Aorta (tissue), 5 donors: ENCODE measurements at regions not wholly inside any gene's neighbourhood (a gene's known extent, or its start where the extent isn't known, plus 50 kb on each side); places are given as distances from the start of the nearest gene placed in this dataset.
"Not testable (repeated sequence)": the region's sequence is repeated elsewhere in the genome, so short reads cannot be mapped to it uniquely, and the experiment has no call there.

Experiments
- ATAC-seq: fragments of 200-7000 bp; cut with Tn5 transposase; one replicate; pipeline ENCODE4 v1.9.1; 2022; ENCODE audit warnings: moderate library complexity; ENCODE audit not compliant: low FRiP score
- DNase-seq, 2 donors: peaks; one replicate each; pipeline ENCODE4 v3.0.0-alpha.2; 2020
- H3K27ac ChIP-seq, 2 donors: one replicate each; pipeline ENCODE4 v1.5.1; 2013; ENCODE audit warnings: low read length in 2 of 2, mild to moderate bottlenecking in 2 of 2, moderate library complexity in 2 of 2, control low read depth in 1 of 2, inconsistent platforms in 1 of 2, low read depth in 1 of 2
- H3K27me3 ChIP-seq, 2 donors: one replicate each; pipeline ENCODE4 v1.6.1; 2013; ENCODE audit warnings: control low read depth in 1 of 2, low read length in 1 of 2, mild to moderate bottlenecking in 1 of 2, moderate library complexity in 1 of 2; ENCODE audit not compliant: insufficient read depth in 2 of 2, control insufficient read depth in 1 of 2
- H3K36me3 ChIP-seq, 2 donors: one replicate each; pipeline ENCODE4 v1.6.1; 2013; ENCODE audit warnings: control low read depth in 1 of 2, low read length in 1 of 2, mild to moderate bottlenecking in 1 of 2; ENCODE audit not compliant: insufficient read depth in 2 of 2, control insufficient read depth in 1 of 2
- H3K4me1 ChIP-seq, 2 donors: one replicate each; pipeline ENCODE4 v1.6.1; 2013; ENCODE audit warnings: low read length in 2 of 2, control low read depth in 1 of 2, mild to moderate bottlenecking in 1 of 2, moderate library complexity in 1 of 2; ENCODE audit not compliant: insufficient read depth in 2 of 2, control insufficient read depth in 1 of 2
- H3K4me3 ChIP-seq, 2 donors: one replicate each; pipeline ENCODE4 v1.5.1; 2013; ENCODE audit warnings: low read length in 2 of 2, control low read depth in 1 of 2, mild to moderate bottlenecking in 1 of 2
- H3K9me3 ChIP-seq: one replicate; pipeline ENCODE4 v1.6.1; 2013; ENCODE audit warnings: mild to moderate bottlenecking, low read length; ENCODE audit not compliant: control insufficient read depth
- WGBS, 2 donors: extraction: QIAGEN DNeasy Blood & Tissue Kit; methylation state at CpG; one replicate each; pipeline ENCODE4 v1.1.7; 2013; 5-methylcytosine and 5-hydroxymethylcytosine counted together
- intact Hi-C, 2 donors: fragments of 100-400 bp; cut with DNase I; formaldehyde crosslinking; loops; one replicate each; pipeline versions ENCODE4 v1.14.2 to v1.15.0; 2022
- donor health status: healthy with polysubstance abuse.
- donor health status: Bipolar disorder and iron deficiency.
- donor health status: DM: no; HTN: no; CAD: no.
- donor health status: DM: no; HTN: no; CAD: no.
- donor health status: DM: yes; HTN: yes; CAD: no.

DNA sequence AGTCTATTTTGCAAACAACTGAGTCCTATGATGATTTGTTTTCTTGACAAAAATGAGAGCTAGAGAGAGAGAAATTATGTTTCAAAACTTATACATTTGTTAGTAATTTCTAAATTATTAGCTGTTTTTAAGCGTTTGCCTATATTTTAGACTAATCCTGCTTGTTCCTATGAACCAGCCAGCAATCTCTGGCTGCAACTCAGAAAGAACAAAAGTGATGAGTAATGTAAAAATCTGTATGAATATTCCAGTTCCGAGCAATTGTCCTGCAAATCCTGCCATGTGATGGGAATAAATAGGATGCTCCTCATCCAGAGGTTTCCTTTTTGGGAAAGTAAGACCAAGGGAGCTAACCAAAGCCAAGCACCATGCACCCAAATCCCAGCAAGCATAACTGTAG lies 228.3 kb upstream of the GBE1 start:
- intact Hi-C loops: no loop called here
- WGBS, 2 donors: 94 to 99% methylated on average over 2 of the region's 2 CpGs

DNA sequence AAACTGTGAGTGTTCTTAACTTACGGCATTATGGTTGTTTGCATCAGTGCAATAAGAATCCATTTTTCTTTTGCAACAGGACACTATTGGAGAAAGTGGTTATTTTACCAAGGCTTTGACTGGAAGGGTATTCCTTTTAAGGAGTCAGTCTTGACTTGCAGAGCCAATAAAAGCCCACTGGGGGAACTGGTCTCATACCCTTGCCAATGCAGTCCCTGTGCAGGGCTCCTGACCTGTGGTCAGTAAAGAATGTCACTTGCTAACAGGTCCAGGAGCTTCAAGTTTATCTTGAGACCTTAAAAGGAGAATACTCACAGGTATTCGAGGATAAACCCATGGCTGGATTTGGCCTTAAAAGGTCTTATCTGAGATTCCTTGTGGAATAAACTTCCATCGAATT lies 227.8 kb upstream of the GBE1 start:
- H3K36me3 ChIP-seq: no peaks in the 10 kb centered on the region
- no peak for ATAC-seq
- no peak overlapping the region for H3K4me3 ChIP-seq
- intact Hi-C loops: no loop called here
- DNase-seq: no peak
- no peak overlapping the region for H3K27ac ChIP-seq
- 89% methylated on average over 3 of the region's 3 CpGs for WGBS, 2 donors
- no peaks in the 10 kb centered on the region for H3K9me3 ChIP-seq
- H3K4me1 ChIP-seq: no peaks in the 10 kb centered on the region
- no peaks in the 10 kb centered on the region for H3K27me3 ChIP-seq

More for the DNA sequence above, 228.3 kb upstream of the GBE1 start:
- H3K36me3 ChIP-seq: no peaks in the 10 kb centered on the region
- DNase-seq (no peak), ATAC-seq (no peak)
- no peaks in the 10 kb centered on the region for H3K9me3 ChIP-seq
- no peaks in the 10 kb centered on the region for H3K27me3 ChIP-seq
- H3K4me3 ChIP-seq: no peak overlapping the region
- H3K4me1 ChIP-seq: no peaks in the 10 kb centered on the region
- H3K27ac ChIP-seq: no peak overlapping the region

DNA sequence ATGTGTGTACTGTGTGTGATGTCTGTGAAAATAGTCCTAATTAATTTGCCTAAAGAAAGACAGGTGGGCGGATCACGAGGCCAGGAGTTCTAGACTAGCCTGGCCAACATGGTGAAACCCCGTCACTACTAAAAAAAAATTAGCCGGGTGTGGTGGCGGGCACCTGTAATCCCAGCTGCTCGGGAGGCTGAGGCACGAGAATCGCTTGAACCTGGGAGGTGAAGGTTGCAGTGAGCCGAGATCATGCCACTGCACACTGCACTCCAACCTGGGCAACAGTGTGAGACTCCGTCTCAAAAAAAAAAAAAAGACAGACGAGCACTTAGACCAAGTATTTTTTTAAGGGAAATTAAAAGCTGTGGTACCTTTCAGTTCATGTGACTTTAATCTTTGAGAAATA lies 226.0 kb upstream of the GBE1 start:
- H3K27me3 ChIP-seq, H3K4me1 ChIP-seq, H3K27ac ChIP-seq, H3K36me3 ChIP-seq, H3K9me3 ChIP-seq, ATAC-seq, intact Hi-C loops, DNase-seq, H3K4me3 ChIP-seq: not testable (repeated sequence)
- 90 to 93% methylated on average over 11 of the region's 11 CpGs for WGBS, 2 donors

DNA sequence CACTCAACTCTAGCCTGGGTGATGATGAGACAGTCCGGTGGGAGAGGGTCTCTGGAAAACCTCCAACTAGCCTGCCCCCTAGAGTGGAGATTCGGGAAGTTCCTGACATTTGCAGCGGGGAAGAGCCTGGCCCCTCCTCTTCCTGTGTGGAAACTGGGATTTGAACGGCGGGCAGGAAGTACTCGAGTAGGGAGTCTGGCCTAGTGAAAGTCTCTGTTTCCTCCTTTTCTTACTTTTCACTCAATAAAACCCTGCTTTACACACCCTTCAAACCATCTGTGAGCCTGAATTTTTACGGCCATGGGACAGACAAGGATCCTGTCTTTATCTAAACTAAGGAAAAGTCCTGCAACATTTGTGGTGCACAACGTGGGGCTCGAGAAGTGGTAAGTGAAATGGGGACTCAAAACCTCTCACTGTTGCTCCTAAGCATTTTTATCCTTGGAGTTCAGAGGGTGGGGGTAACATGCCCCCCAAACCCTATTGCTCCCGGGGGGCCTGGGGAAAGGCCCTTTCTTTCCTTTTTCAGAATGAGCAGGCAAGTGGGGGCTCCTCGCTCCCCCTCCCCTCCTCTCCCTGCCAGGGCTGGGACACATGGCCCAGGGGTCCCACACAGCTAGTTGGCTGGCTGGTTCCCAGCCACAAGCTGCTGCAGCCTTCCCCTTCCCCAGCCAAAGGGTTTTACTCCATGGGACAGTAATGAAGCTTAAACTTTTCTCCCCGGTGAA lies 224.7 kb upstream of the GBE1 start:
- H3K36me3 ChIP-seq: no peaks in the 10 kb centered on the region
- ATAC-seq (no peak), DNase-seq (no peak)
- no peaks in the 10 kb centered on the region for H3K4me1 ChIP-seq
- H3K27ac ChIP-seq: no peak overlapping the region
- no peak overlapping the region for H3K4me3 ChIP-seq
- intact Hi-C loops: no loop called here
- H3K9me3 ChIP-seq: no peaks in the 10 kb centered on the region
- 93 to 94% methylated on average over 11 to 12 of the region's 12 CpGs for WGBS, 2 donors
- no peaks in the 10 kb centered on the region for H3K27me3 ChIP-seq

DNA sequence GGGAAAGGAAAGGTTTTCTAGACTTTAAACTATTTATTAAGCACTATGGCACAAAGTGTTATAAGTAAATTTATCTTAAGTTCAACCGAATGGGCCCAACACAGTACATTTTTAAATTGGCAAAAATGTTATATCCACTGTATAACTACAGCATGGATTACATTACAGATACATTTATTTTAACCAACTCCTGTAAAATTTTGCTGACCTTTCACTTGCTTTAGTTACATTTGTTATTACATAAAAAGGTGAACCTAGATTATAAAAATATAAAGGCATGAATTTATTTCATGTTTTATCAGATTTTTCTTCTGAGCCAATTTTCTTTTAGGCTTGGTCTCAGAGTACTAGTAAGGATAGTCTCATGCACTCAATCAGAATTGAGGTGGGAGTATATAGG lies 221.9 kb upstream of the GBE1 start:
- WGBS, 2 donors: 20 to 51% methylated on average over 1 of the region's 1 CpG
- Histone ChIP-seq H3K27me3 (no peaks in the 10 kb centered on the region), H3K27ac (no peak overlapping the region), H3K4me3 (no peak overlapping the region), H3K36me3 (no peaks in the 10 kb centered on the region), H3K4me1 (no peaks in the 10 kb centered on the region), H3K9me3 (no peaks in the 10 kb centered on the region)
- no peak for DNase-seq
- ATAC-seq: no peak
- intact Hi-C loops: no loop called here

DNA sequence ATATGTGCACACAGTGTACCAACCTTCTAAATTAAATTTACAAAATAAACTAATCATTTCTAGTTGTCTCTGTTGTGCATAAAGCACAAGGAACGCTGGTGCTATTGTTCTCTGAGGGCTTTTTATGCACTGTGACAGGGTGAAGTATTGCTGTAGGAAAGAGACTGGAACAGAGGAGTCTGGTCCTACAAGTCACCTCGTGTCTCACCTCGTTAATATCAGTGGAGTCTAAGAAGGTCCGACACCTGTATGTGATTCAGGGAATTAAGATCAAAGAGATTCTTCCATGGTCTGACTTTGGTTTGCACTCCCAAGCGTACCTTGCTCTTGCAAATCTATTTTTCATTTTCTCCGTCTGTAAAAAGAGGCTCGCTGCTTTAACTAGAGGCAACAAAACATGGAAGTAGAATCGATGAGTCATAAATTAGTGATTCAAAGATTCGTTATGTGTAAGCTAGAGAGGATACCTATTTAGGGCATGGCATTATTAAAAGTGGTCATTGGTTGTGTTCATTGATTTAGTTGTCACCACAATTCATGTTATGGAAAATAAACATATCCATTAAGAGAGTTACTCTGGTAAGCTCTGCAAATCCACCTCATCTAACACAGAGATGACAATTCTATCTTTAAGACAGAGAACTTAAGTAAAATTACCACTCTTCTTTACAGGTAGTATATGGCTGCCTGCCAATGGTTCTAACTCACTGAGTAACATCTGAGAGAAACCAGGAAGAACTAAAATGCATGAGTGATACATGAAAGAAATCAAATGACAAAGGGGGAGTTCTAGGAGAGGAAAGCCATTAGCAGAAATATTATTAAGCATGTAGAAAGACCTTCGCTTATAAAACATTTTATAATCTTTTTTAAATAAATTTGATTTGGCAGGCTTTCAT lies 219.4 kb upstream of the GBE1 start:
- intact Hi-C loops: no loop called here
- H3K36me3 ChIP-seq: no peaks in the 10 kb centered on the region
- WGBS, 2 donors: 79 to 80% methylated on average over 10 of the region's 10 CpGs
- no peaks in the 10 kb centered on the region for H3K4me1 ChIP-seq
- DNase-seq: no peak
- H3K27me3 ChIP-seq: no peaks in the 10 kb centered on the region
- no peak overlapping the region for H3K4me3 ChIP-seq
- no peaks in the 10 kb centered on the region for H3K9me3 ChIP-seq
- no peak overlapping the region for H3K27ac ChIP-seq
- ATAC-seq: no peak

DNA sequence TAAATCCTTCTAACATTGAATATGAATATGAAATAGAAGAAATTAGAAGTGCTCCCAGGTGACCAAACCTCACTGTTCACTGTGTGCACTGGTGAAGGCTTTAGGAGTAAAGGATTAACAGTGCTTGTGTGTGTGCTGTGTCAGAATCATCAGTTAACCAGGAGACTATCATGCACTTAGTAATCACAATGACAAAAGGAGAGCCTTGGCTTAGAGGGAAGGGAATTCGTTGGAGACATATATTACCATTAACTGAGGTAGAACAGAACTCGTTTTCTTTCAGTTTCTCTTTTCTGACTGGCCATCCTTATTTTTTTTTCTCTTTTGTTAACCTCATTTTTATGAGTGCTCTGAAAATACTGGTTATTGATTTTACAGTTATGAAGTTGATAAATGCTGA lies 213.3 kb upstream of the GBE1 start:
- H3K36me3 ChIP-seq: no peaks in the 10 kb centered on the region
- no peaks in the 10 kb centered on the region for H3K27me3 ChIP-seq
- no peaks in the 10 kb centered on the region for H3K9me3 ChIP-seq
- WGBS, 2 donors: 47 to 72% methylated on average over 2 of the region's 2 CpGs
- ATAC-seq (no peak), DNase-seq (no peak)
- intact Hi-C loops: no loop called here
- H3K4me3 ChIP-seq: no peak overlapping the region
- H3K4me1 ChIP-seq: no peaks in the 10 kb centered on the region
- no peak overlapping the region for H3K27ac ChIP-seq

DNA sequence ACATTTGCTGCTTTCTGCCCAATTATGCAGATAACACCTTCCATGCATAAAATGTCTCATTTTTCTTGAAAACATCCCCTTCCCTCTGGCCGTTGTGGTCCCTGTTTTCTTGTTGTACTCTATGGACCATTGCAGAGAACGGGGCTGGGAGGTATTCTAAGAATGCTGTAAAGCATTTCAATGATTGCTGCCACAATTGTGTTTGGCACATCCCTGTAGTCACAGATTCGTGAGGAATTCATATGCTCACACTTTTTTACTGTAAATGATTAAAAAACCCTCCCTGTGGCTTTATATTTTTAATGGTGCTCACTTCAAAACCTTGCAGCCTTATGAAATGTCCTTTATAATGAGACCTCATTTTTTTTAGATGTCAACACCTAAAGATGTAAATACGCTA lies 207.2 kb upstream of the GBE1 start:
- H3K4me3 ChIP-seq: no peak overlapping the region
- intact Hi-C loops: no loop called here
- ATAC-seq (no peak), DNase-seq (no peak)
- H3K9me3 ChIP-seq: no peaks in the 10 kb centered on the region
- WGBS, 2 donors: 24 to 31% methylated on average over 4 of the region's 4 CpGs
- H3K27ac ChIP-seq: no peak overlapping the region
- H3K36me3 ChIP-seq: no peaks in the 10 kb centered on the region
- no peaks in the 10 kb centered on the region for H3K27me3 ChIP-seq
- no peaks in the 10 kb centered on the region for H3K4me1 ChIP-seq

DNA sequence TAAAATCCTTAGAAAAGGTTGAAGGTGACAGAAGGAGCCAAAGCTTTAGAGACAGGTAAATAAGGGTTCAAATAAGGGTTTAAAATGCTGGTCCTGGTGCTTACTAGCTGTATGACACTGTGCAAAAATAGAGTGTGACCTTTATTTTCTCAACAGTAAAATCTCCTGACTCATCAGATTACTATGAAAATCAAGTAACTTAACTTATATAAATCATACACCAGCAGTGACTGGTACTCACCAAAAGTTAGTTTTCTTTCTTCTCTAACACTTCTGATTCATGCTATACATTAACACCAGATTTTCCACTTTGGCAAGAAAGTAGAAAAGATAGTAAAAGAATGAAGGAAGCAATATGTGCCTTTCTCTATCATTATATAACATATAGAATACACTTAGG lies 205.9 kb upstream of the GBE1 start:
- H3K27me3 ChIP-seq: no peaks in the 10 kb centered on the region
- no peak overlapping the region for H3K27ac ChIP-seq
- no peaks in the 10 kb centered on the region for H3K36me3 ChIP-seq
- ATAC-seq (no peak), DNase-seq (no peak)
- intact Hi-C loops: no loop called here
- H3K4me1 ChIP-seq: no peaks in the 10 kb centered on the region
- H3K4me3 ChIP-seq: no peak overlapping the region
- no peaks in the 10 kb centered on the region for H3K9me3 ChIP-seq
